ENCODE measurements at regions not wholly inside any gene's neighbourhood (a gene's known extent, or its start where the extent isn't known, plus 50 kb on each side); places are given as distances from the start of the nearest gene placed in this dataset.

DNA sequence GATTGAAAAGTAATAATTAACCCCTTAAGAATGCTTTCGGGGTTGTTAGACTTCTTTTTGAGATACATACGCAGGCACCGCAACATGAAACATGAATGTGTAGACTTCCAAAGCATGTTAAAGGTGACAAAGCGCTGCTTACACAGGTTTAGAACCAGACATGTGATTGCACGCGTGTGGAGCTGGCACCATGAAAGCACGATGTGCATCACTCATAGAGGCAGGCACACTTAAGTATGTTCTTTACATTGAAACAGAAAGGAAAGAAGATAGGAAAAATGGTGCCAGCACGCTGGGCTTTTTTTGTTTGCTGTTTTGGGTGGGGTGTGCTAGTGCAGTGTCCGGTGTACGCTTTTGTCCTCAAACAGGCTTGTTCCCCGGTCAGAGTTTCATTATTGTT, 83.6 kb upstream of the PPARA start:
- Histone ChIP-seq H3K27ac (no peak overlapping the region), H3K4me3 (ENCODE audit: low read depth, low read length) (no peak overlapping the region), H3K36me3 (replicated peaks) (no peaks in the 10 kb centered on the region), H3K27me3 (replicated peaks) (no peaks in the 10 kb centered on the region)
- no peak for TF ChIP-seq CTCF (IDR thresholded peaks at IDR 0.05; ENCODE audit: low read depth, low read length, missing control alignments)
- in situ Hi-C loops (cut with HindIII; ENCODE audit: low pct_ligation_motif_present, low sequenced_read_pairs), result no loop called here
- no peak for DNase-seq

GRCh38 chr22:46067159-46068111, 82.9 kb upstream of the PPARA start:
- no peak overlapping the region for H3K27ac ChIP-seq
- H3K36me3 ChIP-seq (replicated peaks), result no peaks in the 10 kb centered on the region
- H3K27me3 ChIP-seq (replicated peaks), result no peaks in the 10 kb centered on the region
- in situ Hi-C loops (cut with HindIII; ENCODE audit: low pct_ligation_motif_present, low sequenced_read_pairs), result no loop called here
- no peak for DNase-seq
- H3K4me3 ChIP-seq (ENCODE audit: low read depth, low read length), result no peak overlapping the region
- no peak for TF ChIP-seq CTCF (IDR thresholded peaks at IDR 0.05; ENCODE audit: low read depth, low read length, missing control alignments)

DNA sequence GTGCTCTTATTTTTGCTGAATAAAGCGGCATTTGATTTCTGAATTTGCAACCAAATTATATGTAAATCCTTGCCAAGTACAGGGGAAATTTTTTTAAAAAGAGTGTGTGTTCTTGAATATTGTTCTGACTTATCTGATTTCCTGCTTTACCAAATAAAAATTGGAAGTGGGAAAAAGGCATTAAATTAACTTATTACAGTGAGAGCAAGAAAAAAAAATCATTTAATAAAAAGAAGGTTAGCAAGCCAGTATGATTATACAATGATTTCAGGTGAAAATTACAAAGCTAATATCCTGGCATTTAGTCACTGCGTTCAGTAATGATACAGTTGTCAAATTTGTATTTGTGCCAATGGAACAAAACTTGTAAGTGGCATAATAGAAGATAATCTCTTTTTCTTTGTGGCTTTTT, 82.1 kb upstream of the PPARA start:
- in situ Hi-C loops (cut with HindIII; ENCODE audit: low pct_ligation_motif_present, low sequenced_read_pairs), result no loop called here
- H3K36me3 ChIP-seq (replicated peaks), result no peaks in the 10 kb centered on the region
- TF ChIP-seq CTCF (IDR thresholded peaks at IDR 0.05; ENCODE audit: low read depth, low read length, missing control alignments), result no peak
- H3K27me3 ChIP-seq (replicated peaks), result no peaks in the 10 kb centered on the region
- H3K4me3 ChIP-seq (ENCODE audit: low read depth, low read length), result no peak overlapping the region
- no peak for DNase-seq
- H3K27ac ChIP-seq, result no peak overlapping the region

DNA sequence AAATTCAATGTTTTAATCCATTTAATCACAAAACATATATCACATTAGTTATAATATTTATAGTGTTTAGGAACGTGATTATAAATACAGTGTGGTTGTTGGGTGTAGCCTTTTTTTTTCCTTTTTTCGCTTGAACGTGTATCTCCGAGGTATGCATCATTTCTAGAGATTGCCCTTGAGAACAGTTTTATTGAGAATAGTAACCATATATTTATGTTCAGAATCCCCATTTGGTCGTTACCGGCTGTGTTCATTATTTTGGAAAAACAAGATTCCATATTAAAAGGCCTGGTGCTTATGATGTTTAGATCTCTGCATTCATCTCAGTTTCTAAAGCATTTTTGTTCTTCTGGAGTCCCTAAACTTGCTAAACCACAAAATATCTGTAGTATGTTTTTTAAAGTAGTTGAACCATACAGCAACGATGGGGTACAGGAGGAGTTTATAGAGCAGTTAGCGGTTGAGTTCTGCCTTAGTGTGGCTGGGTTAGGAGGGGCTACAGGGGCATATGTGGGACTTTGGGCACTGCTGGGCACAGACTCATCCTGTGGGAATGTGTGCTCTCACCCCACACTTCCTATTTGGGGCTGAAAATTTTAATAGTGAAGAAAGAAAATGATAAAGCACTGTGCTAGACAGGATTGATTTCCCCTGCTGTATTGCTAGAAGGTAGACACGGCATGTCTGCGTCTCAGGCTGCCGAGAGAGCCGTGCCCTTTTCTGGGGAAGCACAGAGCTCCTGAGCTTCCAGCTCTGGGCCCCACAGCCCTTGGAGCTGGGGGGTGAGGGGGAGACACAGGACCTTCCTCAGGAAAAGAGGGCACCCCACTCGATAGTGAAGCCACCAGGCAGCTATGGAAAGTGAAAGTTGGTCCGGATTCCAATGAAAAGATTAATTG, 81.5 kb upstream of the PPARA start:
- no peak for DNase-seq

More for the DNA sequence above, 81.5 kb upstream of the PPARA start:
- no peak for TF ChIP-seq CTCF (IDR thresholded peaks at IDR 0.05; ENCODE audit: low read depth, low read length, missing control alignments)
- no peaks in the 10 kb centered on the region for H3K36me3 ChIP-seq (replicated peaks)
- H3K27ac ChIP-seq, result peak overlapping the region; percentile 93
- H3K4me3 ChIP-seq (ENCODE audit: low read depth, low read length), result peak overlapping the region; percentile 69
- in situ Hi-C loops (cut with HindIII; ENCODE audit: low pct_ligation_motif_present, low sequenced_read_pairs), result no loop called here
- no peaks in the 10 kb centered on the region for H3K27me3 ChIP-seq (replicated peaks)
